ENCODE measurements at regions not wholly inside any gene's neighbourhood (a gene's known extent, or its start where the extent isn't known, plus 50 kb on each side); places are given as distances from the start of the nearest gene placed in this dataset.
"Not testable (repeated sequence)": the region's sequence is repeated elsewhere in the genome, so short reads cannot be mapped to it uniquely, and the experiment has no call there.

DNA sequence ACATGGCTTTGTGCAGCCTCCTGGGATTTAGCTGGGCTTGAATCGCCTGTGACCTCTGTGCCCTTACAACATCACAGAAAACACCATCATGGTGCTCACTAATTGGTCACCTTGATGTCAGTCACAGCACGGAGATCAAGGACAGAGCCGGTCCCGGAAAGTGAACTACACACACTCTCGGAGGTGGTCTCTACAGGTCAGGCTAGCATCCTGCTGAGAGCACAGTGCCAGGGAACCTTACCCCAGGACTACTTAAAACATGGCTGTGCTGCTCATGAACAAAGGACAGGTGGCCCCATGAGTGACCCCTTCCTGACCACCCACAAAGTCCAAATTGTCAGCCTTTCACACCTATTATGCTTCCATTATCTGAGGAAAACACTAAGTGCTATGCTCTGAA lies 1782.1 kb upstream of the CELF4 start:
- in situ Hi-C loops (cut with HindIII; ENCODE audit: low sequenced_read_pairs): no loop called here
- no peak for DNase-seq (ENCODE audit: low spot score)

DNA sequence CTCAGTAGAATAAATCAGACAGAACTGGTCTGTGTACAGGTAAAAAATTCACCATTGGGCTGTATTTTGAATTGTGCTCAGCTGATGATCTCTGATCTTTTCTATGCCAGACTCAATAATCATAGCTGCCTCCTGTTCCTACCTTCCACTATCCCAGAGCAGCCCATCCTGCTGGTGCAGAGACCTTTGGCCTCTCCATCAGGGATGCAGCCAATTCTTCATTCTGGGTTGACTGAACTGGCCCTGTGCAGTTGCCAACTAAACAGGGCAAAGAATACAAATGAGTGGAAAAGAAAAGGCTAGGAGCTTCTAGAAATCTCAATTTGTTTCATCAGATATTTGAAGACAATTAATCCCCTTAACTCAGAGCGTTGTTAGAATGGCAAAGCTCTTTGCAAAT lies 1781.3 kb upstream of the CELF4 start:
- DNase-seq (ENCODE audit: low spot score): no peak
- in situ Hi-C loops (cut with HindIII; ENCODE audit: low sequenced_read_pairs): no loop called here

DNA sequence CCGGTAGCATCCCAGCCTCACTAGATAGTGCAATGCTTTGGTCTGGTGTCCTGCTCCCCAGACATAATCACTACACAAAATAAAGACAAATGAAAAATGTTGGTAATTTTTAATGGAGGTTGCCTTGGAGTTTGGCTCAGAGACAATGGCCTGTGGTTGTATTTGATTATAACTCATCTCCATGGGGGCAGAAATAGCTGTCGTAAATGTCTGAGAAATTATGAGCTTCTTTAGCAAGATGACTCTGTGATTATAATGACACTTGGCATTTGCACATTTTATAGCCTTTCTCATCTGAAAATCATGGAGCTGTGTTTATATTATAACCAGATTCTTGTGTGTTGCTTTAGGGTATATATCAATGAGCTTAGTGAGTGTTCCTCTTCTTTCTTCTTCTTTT lies 1779.7 kb upstream of the CELF4 start:
- in situ Hi-C loops (cut with HindIII; ENCODE audit: low sequenced_read_pairs): no loop called here
- DNase-seq (ENCODE audit: low spot score): no peak

DNA sequence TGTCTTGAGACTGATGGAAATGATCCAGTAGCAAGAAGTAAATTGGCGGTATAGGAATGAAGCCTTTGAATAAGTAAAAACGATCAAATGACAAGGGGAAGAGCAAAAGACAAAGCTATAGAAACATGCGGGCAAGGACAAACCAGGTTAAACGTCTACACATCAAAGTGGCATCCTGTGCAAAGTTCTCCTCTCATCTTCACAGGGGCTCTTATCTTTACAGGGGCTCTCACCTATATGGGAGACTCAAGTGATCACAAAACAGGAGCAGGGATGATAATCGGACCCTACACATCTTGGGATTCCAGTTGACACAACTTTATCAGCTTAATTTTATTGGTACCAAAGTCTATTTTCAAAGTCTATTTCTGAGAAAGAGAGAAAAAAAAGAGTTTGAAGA lies 1778.9 kb upstream of the CELF4 start:
- DNase-seq (ENCODE audit: low spot score): no peak
- in situ Hi-C loops (cut with HindIII; ENCODE audit: low sequenced_read_pairs): no loop called here

DNA sequence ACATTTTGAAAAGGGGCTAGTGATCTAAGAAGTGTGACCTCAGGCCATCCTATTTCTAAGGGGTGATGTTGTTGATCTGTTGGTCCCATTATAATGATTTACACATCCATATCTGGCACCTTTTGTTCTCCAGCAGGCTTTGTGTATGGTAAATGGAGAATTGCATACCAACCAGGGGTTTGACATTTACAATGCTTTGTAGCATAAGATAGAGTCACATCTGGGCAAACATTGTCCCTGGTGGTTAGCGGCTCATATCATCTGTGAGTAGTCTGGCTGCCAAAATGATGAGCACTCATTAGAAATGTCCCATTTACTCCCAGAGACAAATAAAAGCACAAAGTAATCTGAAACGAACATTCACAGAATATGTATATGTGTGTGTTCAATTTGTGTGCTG lies 1775.5 kb upstream of the CELF4 start:
- in situ Hi-C loops (cut with HindIII; ENCODE audit: low sequenced_read_pairs): no loop called here
- DNase-seq (ENCODE audit: low spot score): no peak

DNA sequence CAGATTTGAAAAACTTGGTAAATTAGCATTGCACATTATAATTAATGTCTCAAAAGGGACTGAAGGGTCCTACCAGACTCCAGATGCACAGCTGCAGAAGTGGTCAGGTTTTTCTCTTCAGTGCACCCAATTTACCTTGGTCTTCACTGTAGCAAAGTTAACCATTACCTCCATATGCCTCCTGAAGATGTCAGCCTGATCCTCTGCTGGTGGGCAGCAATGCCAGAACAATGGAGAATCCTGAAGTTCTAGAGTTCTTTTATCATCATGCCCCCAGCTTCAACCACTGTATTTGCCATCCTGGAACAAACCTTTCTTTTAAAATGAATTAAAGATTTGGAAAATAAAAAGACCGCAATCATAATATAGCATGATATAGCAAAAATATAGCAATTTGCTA lies 1774.8 kb upstream of the CELF4 start:
- DNase-seq (ENCODE audit: low spot score): no peak
- in situ Hi-C loops (cut with HindIII; ENCODE audit: low sequenced_read_pairs): no loop called here

DNA sequence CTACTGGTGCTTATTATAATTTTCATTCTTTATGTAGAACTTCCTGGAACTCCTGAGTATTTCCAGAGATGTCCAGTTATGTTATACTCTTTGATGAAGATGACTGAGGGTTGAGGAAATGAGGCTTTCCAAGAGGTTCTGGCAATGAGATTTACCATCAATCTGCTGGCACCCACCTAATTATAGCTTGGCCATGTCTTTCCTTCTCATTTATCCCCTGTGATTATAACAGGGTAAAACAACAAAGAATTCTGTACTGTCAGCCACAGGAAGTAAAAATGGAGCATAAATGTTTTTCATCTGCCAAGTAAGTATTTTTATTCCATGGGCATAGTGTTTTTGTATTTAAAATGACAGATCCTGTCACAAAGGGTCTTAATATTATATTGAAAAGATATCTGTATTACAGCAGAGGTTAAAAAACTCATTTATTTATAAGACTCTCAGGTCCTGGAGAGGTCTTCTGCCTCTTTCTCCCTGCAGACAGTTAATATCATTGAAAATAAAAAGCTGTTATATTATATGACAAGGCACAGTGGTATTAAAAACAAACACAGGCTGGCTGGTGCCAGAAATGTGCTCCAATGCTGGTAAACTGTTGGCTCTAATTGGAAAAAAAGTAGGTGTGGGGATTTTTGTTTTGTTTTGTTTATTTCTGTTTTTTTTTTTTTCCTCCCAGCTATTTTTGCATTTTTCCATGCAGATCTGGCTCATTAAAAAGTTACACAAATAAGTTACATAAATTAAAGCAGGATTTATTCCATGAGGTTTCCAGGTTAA lies 1764.1 kb upstream of the CELF4 start:
- in situ Hi-C loops (cut with HindIII; ENCODE audit: low sequenced_read_pairs): no loop called here

DNA sequence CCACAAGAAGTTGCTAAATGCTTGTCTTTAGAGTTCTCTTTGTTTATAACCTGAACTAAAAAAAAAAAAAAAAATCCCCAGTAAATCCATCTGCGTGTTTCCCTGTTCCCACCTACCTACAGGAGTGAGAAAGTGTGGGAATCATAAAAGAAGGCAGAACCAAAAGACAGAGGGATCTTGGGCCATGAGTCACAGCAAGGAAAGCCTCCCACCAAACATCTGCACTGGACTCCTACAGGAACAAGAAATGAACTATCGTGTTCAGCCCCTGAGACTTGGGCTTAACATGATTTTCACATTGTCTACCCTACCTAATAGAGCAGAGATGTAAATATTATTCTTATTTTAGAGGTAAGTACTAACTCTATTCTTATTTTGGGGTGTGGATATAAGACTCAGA lies 1761.2 kb upstream of the CELF4 start:
- DNase-seq (ENCODE audit: low spot score): no peak
- in situ Hi-C loops (cut with HindIII; ENCODE audit: low sequenced_read_pairs): no loop called here

More for the DNA sequence above, 1764.1 kb upstream of the CELF4 start:
- no peak for DNase-seq (ENCODE audit: low spot score)

DNA sequence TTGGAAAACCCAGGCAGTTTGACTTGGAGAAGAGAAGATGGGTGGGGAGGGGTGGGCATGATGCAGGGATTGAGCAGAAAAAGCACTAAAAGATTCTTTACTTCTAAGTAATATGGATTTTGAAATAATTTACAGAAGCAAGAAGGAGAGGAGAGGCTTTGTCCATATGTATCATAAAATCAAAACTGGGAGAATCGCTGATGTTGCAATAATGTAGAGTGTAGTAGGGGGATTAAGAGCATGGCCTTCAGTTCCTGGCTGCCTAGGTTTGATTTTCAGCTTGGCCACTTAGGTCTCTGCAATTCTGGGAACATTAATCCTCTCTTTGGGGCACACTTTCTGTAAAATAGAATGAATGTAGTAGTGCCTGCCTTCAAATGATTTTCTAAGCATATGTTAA lies 1760.4 kb upstream of the CELF4 start:
- no peak for DNase-seq (ENCODE audit: low spot score)
- in situ Hi-C loops (cut with HindIII; ENCODE audit: low sequenced_read_pairs): no loop called here

DNA sequence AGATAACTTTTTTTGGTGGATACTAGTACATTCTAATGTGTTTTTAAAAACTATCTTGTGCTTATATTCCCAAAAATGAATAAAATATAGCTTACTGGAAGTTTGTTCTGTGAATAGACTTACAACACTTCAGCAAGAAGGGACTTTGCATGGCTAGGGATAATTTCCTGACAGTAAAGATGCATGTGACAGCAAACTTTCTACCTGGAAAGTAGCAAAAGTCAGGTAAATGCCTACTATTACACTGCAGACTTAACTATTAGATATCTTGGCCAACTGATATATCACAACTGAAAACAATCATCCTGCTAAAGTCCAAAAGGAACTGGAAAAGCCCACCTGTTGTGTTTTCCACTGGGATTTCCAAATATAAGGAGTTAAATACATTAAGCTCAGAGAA lies 1753.5 kb upstream of the CELF4 start:
- no peak for DNase-seq (ENCODE audit: low spot score)
- in situ Hi-C loops (cut with HindIII; ENCODE audit: low sequenced_read_pairs): no loop called here

DNA sequence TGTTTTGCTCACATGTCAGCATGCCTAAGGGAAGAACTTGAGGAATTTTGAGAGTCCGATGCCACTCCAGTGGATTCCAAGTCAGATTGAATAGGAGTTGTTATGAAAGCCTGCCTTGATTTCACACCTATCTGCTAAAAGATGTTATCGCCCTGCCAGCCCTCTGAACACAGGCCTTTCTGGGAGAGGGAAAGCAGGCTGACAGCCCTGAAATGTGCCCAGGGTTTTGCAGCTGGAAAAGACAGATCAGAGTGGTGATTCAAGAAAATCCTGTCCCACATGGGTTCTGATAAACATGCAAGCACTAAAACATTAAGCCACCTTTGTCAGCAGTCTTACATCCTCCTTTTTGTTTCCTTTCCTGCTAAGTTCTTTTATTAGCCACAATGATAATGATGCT lies 1752.9 kb upstream of the CELF4 start:
- in situ Hi-C loops (cut with HindIII; ENCODE audit: low sequenced_read_pairs): no loop called here

DNA sequence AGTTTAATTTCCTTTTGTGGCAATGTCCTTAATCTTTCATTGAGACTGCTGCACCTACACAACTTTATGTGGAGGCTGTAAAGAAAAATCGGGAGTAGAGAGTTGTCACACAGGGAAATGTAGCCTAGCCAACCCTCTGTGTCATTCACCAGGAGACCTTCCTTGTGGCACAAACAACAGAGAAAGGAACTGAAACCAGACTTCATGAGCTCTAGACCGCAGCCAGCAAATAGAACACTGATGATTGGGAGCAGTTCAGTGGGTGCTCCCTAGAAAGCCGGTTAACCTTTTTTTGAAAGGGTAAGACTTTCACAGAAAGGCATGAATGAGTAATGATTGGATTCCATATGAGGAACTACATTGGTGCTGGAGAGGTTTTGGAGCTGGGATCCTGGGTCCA lies 1752.4 kb upstream of the CELF4 start:
- in situ Hi-C loops (cut with HindIII; ENCODE audit: low sequenced_read_pairs): no loop called here
- no peak for DNase-seq (ENCODE audit: low spot score)

More for the DNA sequence above, 1752.9 kb upstream of the CELF4 start:
- DNase-seq (ENCODE audit: low spot score): no peak

DNA sequence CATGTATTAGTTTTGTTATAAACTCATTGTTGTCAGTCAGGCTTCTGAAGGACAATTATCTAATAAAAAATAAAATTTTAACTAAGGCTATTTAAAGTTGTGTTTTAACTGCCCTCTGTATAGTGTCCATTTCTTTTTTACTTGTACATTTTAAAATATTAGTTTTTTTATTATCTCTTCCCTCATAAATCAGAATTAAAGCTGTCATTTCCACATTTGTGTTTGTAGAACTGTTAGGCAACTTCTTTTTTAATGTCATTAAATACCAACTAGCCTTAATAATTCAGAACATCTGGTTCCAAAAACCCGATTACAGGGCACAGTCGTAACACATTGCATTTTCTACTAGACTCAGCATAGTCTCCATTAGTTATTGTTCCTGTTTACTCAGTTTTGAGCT lies 1749.0 kb upstream of the CELF4 start:
- in situ Hi-C loops (cut with HindIII; ENCODE audit: low sequenced_read_pairs): no loop called here

DNA sequence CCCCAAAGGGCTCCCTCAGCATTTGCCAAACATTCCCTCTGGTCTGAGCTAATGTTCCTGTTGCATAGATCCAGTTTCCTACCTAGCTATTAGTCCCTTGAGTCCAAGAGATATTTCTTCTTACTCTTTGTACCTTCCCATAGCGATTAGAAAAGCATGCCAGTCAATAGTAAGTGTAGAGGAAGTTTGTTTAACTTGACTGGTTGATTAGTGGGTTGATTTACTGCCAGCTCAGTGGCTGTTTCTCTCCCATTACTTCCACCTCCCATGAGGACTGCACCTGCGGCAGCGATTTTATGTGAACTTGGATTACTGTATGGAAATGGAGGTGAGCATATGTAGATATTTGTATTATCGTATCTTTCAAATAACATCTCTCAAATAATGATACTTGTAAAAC lies 1748.4 kb upstream of the CELF4 start:
- no peak for DNase-seq (ENCODE audit: low spot score)
- in situ Hi-C loops (cut with HindIII; ENCODE audit: low sequenced_read_pairs): no loop called here

More for the DNA sequence above, 1749.0 kb upstream of the CELF4 start:
- DNase-seq (ENCODE audit: low spot score): no peak

DNA sequence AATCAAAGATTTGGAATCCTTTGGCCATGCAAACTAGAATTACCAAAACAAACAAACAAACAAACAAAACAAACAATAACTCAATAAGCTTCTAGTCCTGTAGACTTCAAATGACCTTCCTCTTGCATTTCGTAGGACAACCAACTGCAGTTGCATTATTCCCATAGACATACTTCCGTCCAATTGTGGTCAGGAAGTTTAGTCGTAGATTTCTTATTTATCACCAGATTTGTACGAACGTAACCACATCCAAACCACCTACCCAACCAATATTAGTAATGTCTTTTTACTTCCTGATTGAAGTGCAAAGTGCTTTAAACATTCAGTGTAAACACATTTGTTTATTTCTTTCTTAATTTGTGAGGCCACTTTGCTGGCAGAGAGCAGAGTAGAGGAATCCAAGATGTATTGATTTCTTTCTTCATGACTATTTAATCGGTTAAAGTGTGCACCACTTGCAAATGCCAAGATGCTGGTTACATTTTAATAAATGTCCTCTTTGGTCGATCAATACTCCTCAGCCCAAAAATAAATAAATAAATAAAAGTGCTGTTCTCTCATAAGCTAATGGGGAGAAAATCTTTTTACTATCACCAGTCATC lies 1745.6 kb upstream of the CELF4 start:
- in situ Hi-C loops (cut with HindIII; ENCODE audit: low sequenced_read_pairs): no loop called here
- DNase-seq (ENCODE audit: low spot score): no peak

DNA sequence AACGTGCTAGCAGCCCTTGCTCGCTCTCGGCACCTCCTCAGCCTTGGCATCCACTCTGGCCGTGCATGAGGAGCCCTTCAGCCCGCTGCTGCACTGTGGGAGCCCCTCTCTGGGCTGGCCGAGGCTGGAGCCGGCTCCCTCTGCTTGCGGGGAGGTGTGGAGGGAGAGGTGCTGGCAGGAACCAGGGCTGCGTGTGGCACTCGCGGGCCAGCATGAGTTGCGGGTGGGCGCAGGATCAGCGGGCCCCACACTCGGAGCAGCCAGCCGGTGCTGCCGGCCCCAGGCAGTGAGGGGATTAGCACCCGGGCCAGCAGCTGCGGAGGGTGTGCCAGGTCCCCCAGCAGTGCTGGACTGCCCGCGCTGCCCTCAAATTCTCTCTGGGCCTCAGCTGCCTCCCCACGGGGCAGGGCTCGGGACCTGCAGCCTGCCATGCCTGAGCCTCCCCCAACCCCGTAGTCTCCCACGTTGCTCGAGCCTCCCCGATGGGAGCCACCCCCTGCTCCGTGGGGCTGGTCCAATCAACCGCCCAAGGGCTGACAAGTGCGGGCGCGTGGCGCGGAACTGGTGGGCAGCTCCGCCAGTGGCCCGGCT lies 1743.4 kb upstream of the CELF4 start:
- DNase-seq (ENCODE audit: low spot score); in situ Hi-C loops (cut with HindIII; ENCODE audit: low sequenced_read_pairs): not testable (repeated sequence)

DNA sequence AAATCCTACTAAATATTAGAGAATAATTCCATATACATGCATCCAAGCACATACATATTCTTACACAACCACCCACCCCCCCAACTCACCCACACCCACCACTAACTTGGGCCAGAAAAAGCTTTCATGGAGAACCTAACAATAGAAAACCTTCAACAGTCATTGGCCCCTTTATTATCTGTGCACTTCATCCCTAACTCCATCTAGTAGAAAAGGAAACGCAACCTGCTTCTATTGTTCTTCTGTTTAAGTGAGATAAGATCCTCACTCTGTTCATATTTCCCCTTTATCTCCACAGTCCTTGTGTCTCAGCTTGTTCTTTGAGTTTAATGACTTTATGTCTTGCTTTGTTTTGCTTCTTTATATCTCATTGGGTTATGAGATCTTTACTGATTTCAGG lies 1740.2 kb upstream of the CELF4 start:
- in situ Hi-C loops (cut with HindIII; ENCODE audit: low sequenced_read_pairs): no loop called here
- DNase-seq (ENCODE audit: low spot score): no peak

DNA sequence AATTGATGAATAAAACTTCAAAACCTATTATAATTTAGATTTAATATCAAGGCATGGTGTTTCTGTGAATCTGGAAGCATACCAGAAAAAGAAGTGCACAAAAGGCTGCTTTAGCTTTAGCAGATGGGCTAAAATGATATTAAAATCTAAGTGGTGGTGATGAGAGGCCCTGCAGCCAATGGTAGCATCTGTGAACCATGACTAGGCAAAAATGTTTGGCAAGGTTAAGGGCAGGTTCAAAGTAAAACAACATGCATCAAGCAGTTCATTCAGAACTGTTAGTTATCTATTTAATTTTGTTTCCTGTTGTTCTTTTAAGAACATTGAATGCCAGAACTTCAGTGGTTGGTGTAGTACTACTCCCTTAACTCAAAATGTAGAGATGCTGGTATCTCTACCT lies 1736.9 kb upstream of the CELF4 start:
- in situ Hi-C loops (cut with HindIII; ENCODE audit: low sequenced_read_pairs): no loop called here
- no peak for DNase-seq (ENCODE audit: low spot score)

DNA sequence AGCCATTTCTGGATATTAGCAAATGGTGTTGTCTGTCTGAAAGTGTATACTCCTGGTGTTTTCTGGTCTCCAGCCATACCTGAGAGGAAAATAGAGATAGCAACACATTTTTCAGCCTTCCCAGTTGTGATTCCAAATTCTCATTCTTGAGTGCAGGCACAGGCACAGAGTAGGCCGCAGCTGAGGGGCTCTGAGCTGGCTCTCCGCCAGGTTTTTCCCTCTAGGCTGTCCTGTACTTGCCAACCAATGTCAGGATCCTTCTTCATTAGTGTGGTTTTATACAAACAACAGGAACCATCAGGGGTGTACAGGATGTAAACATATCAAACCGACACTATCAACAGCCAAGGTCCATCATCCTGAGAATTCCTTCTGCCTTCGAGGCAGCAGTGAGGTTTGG lies 1733.6 kb upstream of the CELF4 start:
- in situ Hi-C loops (cut with HindIII; ENCODE audit: low sequenced_read_pairs): no loop called here
- no peak for DNase-seq (ENCODE audit: low spot score)

DNA sequence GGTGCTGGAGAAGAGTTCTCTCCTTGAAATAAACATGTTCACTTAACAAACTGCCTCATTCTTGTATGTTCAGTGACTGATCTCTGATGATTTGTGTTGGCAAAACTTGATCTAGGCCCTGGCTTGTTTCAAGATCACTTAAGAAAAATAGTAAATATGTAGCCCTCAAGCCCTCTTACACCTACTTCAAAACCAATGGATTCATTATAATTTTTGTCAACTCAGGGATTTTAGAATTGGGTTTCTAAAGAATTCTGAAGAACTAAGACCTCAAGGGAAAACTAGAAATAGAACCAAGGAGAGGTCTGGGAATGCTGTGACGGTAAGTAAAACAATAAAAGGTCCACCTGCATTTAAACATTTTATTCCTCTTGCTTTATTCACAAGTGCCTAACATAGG lies 1731.6 kb upstream of the CELF4 start:
- in situ Hi-C loops (cut with HindIII; ENCODE audit: low sequenced_read_pairs): no loop called here
- DNase-seq (ENCODE audit: low spot score): no peak

All from G401 (cell line).